WTC11 (cell line): ENCODE measurements at regions not wholly inside any gene's neighbourhood (a gene's known extent, or its start where the extent isn't known, plus 50 kb on each side); places are given as distances from the start of the nearest gene placed in this dataset.

ENCODE experiments used
- ATAC-seq: fragments of 200-7000 bp; cut with Tn5 transposase; 2 replicates; pipeline ENCODE4 v1.10.0; 2021; ENCODE audit warnings: mild to moderate bottlenecking, moderate library complexity
- CTCF ChIA-PET: fragments of 300-600 bp; sonication (Branson Sonifier 250); formaldehyde crosslinking; loops from one replicate; lab custom pipeline; 2021; ENCODE audit warnings: antibody characterized with exemption; lab: Charles Lee
- POLR2A ChIA-PET: fragments of 350-600 bp; sonication (Branson Sonifier 250); formaldehyde crosslinking; loops from one replicate; lab custom pipeline; 2021; ENCODE audit warnings: antibody characterized with exemption; lab: Charles Lee
- DNase-seq: peaks from one replicate; pipeline ENCODE4 v3.0.0; 2021; ENCODE audit warnings: low spot score
- H3K27ac Mint-ChIP-seq: 2 replicates; pipeline ENCODE4 v1.8.0; 2021; ENCODE audit warnings: mixed read lengths
- H3K27me3 Mint-ChIP-seq: 2 replicates; pipeline ENCODE4 v1.8.0; 2021; ENCODE audit warnings: low read depth, mild to moderate bottlenecking, moderate library complexity, mixed read lengths
- H3K36me3 Mint-ChIP-seq: 2 replicates; pipeline ENCODE4 v1.8.0; 2021; ENCODE audit warnings: mixed read lengths
- H3K4me1 Mint-ChIP-seq: 2 replicates; pipeline ENCODE4 v1.8.0; 2022; ENCODE audit warnings: mixed read lengths
- H3K4me3 Mint-ChIP-seq: 2 replicates; pipeline ENCODE4 v1.8.0; 2021; ENCODE audit warnings: mild to moderate bottlenecking, moderate library complexity, mixed read lengths
- H3K9me3 Mint-ChIP-seq: 2 replicates; pipeline ENCODE4 v1.8.0; 2021; ENCODE audit warnings: mixed read lengths
- ATF1 ChIP-seq: sonication (generic); formaldehyde crosslinking; IDR thresholded peaks from 2 replicates; pipeline ENCODE4 v1.8.1; 2023; ENCODE audit warnings: mild to moderate bottlenecking, moderate library complexity, missing genetic modification reagents
- CREM ChIP-seq: sonication (generic); formaldehyde crosslinking; IDR thresholded peaks from 2 replicates; pipeline ENCODE4 v1.8.1; 2022; ENCODE audit warnings: mild to moderate bottlenecking, missing genetic modification reagents, moderate library complexity
- EMX1 ChIP-seq: fragments of 250-450 bp; sonication (Bioruptor Pico); IDR thresholded peaks from 2 replicates; pipeline ENCODE4 v1.8.0; 2021; ENCODE audit warnings: mild to moderate bottlenecking
- FOXP1 ChIP-seq: sonication (generic); formaldehyde crosslinking; IDR thresholded peaks from 2 replicates; pipeline ENCODE4 v1.8.0; 2022; ENCODE audit warnings: missing genetic modification reagents, mild to moderate bottlenecking, moderate library complexity, borderline replicate concordance
- GABPB1 ChIP-seq: sonication (generic); formaldehyde crosslinking; IDR thresholded peaks from 2 replicates; pipeline ENCODE4 v1.8.1; 2023; ENCODE audit warnings: mild to moderate bottlenecking, missing genetic modification reagents
- GRHL2 ChIP-seq: fragments of 250-450 bp; sonication (Bioruptor Pico); IDR thresholded peaks from 2 replicates; pipeline ENCODE4 v1.8.0; 2022; ENCODE audit warnings: mild to moderate bottlenecking, moderate library complexity; ENCODE audit not compliant: insufficient replicate concordance, severe bottlenecking
- GTF2I ChIP-seq: fragments of 250-450 bp; sonication (Bioruptor Pico); conservative IDR thresholded peaks from 2 replicates; pipeline ENCODE4 v1.4.0; 2021; ENCODE audit warnings: mild to moderate bottlenecking
- HMGA2 ChIP-seq: fragments of 250-450 bp; sonication (Bioruptor Pico); IDR thresholded peaks from 2 replicates; pipeline ENCODE4 v1.4.0; 2021; ENCODE audit warnings: mild to moderate bottlenecking, moderate library complexity
- JAZF1 ChIP-seq: fragments of 250-450 bp; sonication (Bioruptor Pico); IDR thresholded peaks from 2 replicates; pipeline ENCODE4 v1.9.0; 2021; ENCODE audit warnings: moderate library complexity, mild to moderate bottlenecking, inconsistent platforms
- MXD4 ChIP-seq: fragments of 250-450 bp; sonication (Bioruptor Pico); IDR thresholded peaks from 2 replicates; pipeline ENCODE4 v1.8.0; 2021; ENCODE audit warnings: mild to moderate bottlenecking, moderate library complexity, borderline replicate concordance
- NFATC4 ChIP-seq: fragments of 250-450 bp; sonication (Bioruptor Pico); IDR thresholded peaks from 2 replicates; pipeline ENCODE4 v1.9.0; 2021; ENCODE audit warnings: mild to moderate bottlenecking
- PRRX2 ChIP-seq: fragments of 250-450 bp; sonication (Bioruptor Pico); IDR thresholded peaks from 2 replicates; pipeline ENCODE4 v1.8.0; 2021; ENCODE audit warnings: mild to moderate bottlenecking
- TEAD1 ChIP-seq: sonication (generic); formaldehyde crosslinking; IDR thresholded peaks from 2 replicates; pipeline ENCODE4 v1.8.0; 2022; ENCODE audit warnings: mild to moderate bottlenecking, missing genetic modification reagents
- ZNF317 ChIP-seq: sonication (generic); formaldehyde crosslinking; IDR thresholded peaks from 2 replicates; pipeline ENCODE4 v1.8.1; 2023; ENCODE audit warnings: low read depth, mild to moderate bottlenecking, moderate library complexity, missing genetic modification reagents, borderline replicate concordance
- TF ChIP-seq, protein P1 (sequence below): fragments of 250-450 bp; sonication (Bioruptor Pico); IDR thresholded peaks from 2 replicates; pipeline ENCODE4 v2.1.2; 2022; ENCODE audit warnings: mild to moderate bottlenecking, moderate library complexity
- TF ChIP-seq, protein P2 (sequence below): sonication (generic); formaldehyde crosslinking; IDR thresholded peaks from 2 replicates; pipeline ENCODE4 v1.8.1; 2022; ENCODE audit warnings: mild to moderate bottlenecking, missing genetic modification reagents, moderate library complexity, borderline replicate concordance
- TF ChIP-seq, protein P3 (sequence below): sonication (generic); formaldehyde crosslinking; conservative IDR thresholded peaks from 2 replicates; pipeline ENCODE4 v1.8.1; 2023; ENCODE audit warnings: mild to moderate bottlenecking, low read depth, missing genetic modification reagents, moderate library complexity
- TF ChIP-seq, protein P4 (sequence below): sonication (generic); formaldehyde crosslinking; IDR thresholded peaks from 2 replicates; pipeline ENCODE4 v1.8.0; 2022; ENCODE audit warnings: mild to moderate bottlenecking, missing genetic modification reagents
- TF ChIP-seq, protein P5 (sequence below): sonication (generic); formaldehyde crosslinking; IDR thresholded peaks from 2 replicates; pipeline ENCODE4 v1.8.0; 2022; ENCODE audit warnings: missing genetic modification reagents
- TF ChIP-seq, protein P6 (sequence below): sonication (generic); formaldehyde crosslinking; IDR thresholded peaks from 2 replicates; pipeline ENCODE4 v1.8.0; 2022; ENCODE audit warnings: mild to moderate bottlenecking, missing genetic modification reagents

DNA sequence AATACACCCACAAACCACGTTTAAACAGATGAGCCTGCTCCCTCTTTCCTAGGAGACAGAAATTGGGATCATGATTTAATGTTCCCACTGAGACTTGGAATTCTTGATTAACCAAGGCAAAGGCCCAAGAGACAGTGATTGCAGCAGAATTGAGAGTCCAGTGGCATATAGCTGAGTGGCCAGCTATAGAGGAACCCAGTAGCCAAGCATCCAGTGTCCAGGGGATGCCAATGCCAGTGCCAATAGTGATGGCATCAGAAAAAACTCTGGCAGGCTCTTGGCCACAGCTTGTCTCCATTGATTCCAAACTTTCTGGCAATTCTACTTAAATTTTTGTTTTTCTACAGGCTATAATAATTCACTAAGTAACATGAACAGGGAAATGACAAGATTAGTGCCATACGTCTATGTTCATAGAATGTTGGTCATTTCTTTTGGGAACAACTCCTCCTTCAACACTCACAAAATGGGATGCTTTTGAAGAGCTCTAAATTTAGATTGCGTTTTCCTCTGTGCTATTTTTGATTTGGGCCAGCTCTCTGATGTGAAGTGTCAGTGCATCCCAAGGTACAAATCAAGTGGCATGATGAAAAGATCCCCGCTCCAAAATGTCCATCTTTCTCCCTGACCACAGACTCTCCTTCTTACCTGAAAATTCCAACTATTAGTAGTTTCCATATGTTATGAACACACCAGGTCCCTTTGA lies 83.1 kb upstream of the A1CF start:
- Mint-ChIP-seq H3K4me1 (no peaks in the 10 kb centered on the region), H3K36me3 (peaks cover 3% of the 10 kb centered on the region; the same call in 1 of the 2 replicates), H3K9me3 (peaks cover 15% of the 10 kb centered on the region), H3K27ac (no peak overlapping the region), H3K27me3 (no peaks in the 10 kb centered on the region), H3K4me3 (no peak overlapping the region)
- ChIA-PET CTCF (no interaction called here), POLR2A (no interaction called here)
- TF ChIP-seq, protein P1, sequence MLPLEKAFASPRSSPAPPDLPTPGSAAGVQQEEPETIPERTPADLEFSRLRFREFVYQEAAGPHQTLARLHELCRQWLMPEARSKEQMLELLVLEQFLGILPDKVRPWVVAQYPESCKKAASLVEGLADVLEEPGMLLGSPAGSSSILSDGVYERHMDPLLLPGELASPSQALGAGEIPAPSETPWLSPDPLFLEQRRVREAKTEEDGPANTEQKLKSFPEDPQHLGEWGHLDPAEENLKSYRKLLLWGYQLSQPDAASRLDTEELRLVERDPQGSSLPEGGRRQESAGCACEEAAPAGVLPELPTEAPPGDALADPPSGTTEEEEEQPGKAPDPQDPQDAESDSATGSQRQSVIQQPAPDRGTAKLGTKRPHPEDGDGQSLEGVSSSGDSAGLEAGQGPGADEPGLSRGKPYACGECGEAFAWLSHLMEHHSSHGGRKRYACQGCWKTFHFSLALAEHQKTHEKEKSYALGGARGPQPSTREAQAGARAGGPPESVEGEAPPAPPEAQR (CRISPR knock-in tag), result no peak
- TF ChIP-seq CREM (CRISPR knock-in tag) (no peak), GRHL2 (CRISPR knock-in tag) (no peak), ZNF317 (CRISPR knock-in tag) (no peak), MXD4 (no peak), PRRX2 (CRISPR knock-in tag) (no peak), GTF2I (CRISPR knock-in tag) (no peak), EMX1 (CRISPR knock-in tag) (no peak), GABPB1 (CRISPR knock-in tag) (no peak), HMGA2 (no peak), JAZF1 (no peak), ATF1 (CRISPR knock-in tag) (no peak), FOXP1 (CRISPR knock-in tag) (no peak), TEAD1 (CRISPR knock-in tag) (no peak), NFATC4 (CRISPR knock-in tag) (no peak)
- TF ChIP-seq, protein P2, sequence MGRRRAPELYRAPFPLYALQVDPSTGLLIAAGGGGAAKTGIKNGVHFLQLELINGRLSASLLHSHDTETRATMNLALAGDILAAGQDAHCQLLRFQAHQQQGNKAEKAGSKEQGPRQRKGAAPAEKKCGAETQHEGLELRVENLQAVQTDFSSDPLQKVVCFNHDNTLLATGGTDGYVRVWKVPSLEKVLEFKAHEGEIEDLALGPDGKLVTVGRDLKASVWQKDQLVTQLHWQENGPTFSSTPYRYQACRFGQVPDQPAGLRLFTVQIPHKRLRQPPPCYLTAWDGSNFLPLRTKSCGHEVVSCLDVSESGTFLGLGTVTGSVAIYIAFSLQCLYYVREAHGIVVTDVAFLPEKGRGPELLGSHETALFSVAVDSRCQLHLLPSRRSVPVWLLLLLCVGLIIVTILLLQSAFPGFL (CRISPR knock-in tag), result no peak
- TF ChIP-seq, protein P3, sequence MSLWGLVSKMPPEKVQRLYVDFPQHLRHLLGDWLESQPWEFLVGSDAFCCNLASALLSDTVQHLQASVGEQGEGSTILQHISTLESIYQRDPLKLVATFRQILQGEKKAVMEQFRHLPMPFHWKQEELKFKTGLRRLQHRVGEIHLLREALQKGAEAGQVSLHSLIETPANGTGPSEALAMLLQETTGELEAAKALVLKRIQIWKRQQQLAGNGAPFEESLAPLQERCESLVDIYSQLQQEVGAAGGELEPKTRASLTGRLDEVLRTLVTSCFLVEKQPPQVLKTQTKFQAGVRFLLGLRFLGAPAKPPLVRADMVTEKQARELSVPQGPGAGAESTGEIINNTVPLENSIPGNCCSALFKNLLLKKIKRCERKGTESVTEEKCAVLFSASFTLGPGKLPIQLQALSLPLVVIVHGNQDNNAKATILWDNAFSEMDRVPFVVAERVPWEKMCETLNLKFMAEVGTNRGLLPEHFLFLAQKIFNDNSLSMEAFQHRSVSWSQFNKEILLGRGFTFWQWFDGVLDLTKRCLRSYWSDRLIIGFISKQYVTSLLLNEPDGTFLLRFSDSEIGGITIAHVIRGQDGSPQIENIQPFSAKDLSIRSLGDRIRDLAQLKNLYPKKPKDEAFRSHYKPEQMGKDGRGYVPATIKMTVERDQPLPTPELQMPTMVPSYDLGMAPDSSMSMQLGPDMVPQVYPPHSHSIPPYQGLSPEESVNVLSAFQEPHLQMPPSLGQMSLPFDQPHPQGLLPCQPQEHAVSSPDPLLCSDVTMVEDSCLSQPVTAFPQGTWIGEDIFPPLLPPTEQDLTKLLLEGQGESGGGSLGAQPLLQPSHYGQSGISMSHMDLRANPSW (CRISPR knock-in tag), result no peak
- TF ChIP-seq, protein P4, sequence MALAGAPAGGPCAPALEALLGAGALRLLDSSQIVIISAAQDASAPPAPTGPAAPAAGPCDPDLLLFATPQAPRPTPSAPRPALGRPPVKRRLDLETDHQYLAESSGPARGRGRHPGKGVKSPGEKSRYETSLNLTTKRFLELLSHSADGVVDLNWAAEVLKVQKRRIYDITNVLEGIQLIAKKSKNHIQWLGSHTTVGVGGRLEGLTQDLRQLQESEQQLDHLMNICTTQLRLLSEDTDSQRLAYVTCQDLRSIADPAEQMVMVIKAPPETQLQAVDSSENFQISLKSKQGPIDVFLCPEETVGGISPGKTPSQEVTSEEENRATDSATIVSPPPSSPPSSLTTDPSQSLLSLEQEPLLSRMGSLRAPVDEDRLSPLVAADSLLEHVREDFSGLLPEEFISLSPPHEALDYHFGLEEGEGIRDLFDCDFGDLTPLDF (CRISPR knock-in tag), result no peak
- TF ChIP-seq, protein P5, sequence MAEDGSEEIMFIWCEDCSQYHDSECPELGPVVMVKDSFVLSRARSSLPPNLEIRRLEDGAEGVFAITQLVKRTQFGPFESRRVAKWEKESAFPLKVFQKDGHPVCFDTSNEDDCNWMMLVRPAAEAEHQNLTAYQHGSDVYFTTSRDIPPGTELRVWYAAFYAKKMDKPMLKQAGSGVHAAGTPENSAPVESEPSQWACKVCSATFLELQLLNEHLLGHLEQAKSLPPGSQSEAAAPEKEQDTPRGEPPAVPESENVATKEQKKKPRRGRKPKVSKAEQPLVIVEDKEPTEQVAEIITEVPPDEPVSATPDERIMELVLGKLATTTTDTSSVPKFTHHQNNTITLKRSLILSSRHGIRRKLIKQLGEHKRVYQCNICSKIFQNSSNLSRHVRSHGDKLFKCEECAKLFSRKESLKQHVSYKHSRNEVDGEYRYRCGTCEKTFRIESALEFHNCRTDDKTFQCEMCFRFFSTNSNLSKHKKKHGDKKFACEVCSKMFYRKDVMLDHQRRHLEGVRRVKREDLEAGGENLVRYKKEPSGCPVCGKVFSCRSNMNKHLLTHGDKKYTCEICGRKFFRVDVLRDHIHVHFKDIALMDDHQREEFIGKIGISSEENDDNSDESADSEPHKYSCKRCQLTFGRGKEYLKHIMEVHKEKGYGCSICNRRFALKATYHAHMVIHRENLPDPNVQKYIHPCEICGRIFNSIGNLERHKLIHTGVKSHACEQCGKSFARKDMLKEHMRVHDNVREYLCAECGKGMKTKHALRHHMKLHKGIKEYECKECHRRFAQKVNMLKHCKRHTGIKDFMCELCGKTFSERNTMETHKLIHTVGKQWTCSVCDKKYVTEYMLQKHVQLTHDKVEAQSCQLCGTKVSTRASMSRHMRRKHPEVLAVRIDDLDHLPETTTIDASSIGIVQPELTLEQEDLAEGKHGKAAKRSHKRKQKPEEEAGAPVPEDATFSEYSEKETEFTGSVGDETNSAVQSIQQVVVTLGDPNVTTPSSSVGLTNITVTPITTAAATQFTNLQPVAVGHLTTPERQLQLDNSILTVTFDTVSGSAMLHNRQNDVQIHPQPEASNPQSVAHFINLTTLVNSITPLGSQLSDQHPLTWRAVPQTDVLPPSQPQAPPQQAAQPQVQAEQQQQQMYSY (CRISPR knock-in tag), result no peak
- TF ChIP-seq, protein P6, sequence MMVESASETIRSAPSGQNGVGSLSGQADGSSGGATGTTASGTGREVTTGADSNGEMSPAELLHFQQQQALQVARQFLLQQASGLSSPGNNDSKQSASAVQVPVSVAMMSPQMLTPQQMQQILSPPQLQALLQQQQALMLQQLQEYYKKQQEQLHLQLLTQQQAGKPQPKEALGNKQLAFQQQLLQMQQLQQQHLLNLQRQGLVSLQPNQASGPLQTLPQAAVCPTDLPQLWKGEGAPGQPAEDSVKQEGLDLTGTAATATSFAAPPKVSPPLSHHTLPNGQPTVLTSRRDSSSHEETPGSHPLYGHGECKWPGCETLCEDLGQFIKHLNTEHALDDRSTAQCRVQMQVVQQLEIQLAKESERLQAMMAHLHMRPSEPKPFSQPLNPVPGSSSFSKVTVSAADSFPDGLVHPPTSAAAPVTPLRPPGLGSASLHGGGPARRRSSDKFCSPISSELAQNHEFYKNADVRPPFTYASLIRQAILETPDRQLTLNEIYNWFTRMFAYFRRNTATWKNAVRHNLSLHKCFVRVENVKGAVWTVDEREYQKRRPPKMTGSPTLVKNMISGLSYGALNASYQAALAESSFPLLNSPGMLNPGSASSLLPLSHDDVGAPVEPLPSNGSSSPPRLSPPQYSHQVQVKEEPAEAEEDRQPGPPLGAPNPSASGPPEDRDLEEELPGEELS (CRISPR knock-in tag), result no peak
- ATAC-seq (no peak), DNase-seq (no peak)
